Thyroid gland (tissue), 4 donors: ENCODE measurements at regions not wholly inside any gene's neighbourhood (a gene's known extent, or its start where the extent isn't known, plus 50 kb on each side); places are given as distances from the start of the nearest gene placed in this dataset.

Experiments used
- POLR2A ChIP-seq, 2 donors: fragments of 450-650 bp; IDR thresholded peaks; one replicate each; pipeline ENCODE4 v1.6.1; 2017; ENCODE audit warnings: antibody characterized with exemption in 2 of 2, mild to moderate bottlenecking in 2 of 2, moderate library complexity in 1 of 2
- TF ChIP-seq, protein P1 (sequence below), 6 experiments: fragments of 200-600 bp in 3 of 6; fragments of 450-650 bp in 3 of 6; sonication (generic) in 3 of 6; IDR thresholded peaks; one replicate each; pipeline ENCODE4 v1.5.1; 2016 to 2019; ENCODE audit warnings: antibody characterized with exemption in 6 of 6, mild to moderate bottlenecking in 2 of 6, inconsistent platforms in 1 of 6, moderate library complexity in 1 of 6

DNA sequence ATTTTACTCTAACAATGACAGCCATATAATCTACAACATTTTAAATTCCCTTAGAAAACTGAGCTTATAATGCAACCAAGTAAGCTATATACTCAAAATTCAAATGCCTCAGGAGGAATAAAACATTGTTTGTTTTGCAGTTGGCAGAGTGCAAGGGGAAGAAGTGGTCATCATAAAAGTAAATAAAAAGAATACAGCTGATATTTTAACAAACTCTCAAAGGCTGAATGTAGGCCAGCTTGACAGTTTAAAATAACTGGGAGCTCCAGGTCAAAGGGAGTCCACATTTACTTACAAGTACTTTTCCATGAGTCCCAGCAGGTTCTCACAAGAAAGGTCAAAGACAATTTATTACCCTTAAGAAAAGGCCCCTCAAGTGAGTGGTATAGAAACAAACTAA is 589.8 kb downstream of the BCKDHB start:
- TF ChIP-seq, protein P1, sequence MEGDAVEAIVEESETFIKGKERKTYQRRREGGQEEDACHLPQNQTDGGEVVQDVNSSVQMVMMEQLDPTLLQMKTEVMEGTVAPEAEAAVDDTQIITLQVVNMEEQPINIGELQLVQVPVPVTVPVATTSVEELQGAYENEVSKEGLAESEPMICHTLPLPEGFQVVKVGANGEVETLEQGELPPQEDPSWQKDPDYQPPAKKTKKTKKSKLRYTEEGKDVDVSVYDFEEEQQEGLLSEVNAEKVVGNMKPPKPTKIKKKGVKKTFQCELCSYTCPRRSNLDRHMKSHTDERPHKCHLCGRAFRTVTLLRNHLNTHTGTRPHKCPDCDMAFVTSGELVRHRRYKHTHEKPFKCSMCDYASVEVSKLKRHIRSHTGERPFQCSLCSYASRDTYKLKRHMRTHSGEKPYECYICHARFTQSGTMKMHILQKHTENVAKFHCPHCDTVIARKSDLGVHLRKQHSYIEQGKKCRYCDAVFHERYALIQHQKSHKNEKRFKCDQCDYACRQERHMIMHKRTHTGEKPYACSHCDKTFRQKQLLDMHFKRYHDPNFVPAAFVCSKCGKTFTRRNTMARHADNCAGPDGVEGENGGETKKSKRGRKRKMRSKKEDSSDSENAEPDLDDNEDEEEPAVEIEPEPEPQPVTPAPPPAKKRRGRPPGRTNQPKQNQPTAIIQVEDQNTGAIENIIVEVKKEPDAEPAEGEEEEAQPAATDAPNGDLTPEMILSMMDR (IDR thresholded peaks at IDR 0.05), result no peak
- TF ChIP-seq POLR2A (IDR thresholded peaks at IDR 0.05), result no peak
